ENCODE measurements at regions not wholly inside any gene's neighbourhood (a gene's known extent, or its start where the extent isn't known, plus 50 kb on each side); places are given as distances from the start of the nearest gene placed in this dataset.
"Not testable (repeated sequence)": the region's sequence is repeated elsewhere in the genome, so short reads cannot be mapped to it uniquely, and the experiment has no call there.

GRCh38 chr2:12879649-12880048 is 162.9 kb downstream of the TRIB2 start:
- DNase-seq (ENCODE audit: low read depth in 2 of 2), result no peak

DNA sequence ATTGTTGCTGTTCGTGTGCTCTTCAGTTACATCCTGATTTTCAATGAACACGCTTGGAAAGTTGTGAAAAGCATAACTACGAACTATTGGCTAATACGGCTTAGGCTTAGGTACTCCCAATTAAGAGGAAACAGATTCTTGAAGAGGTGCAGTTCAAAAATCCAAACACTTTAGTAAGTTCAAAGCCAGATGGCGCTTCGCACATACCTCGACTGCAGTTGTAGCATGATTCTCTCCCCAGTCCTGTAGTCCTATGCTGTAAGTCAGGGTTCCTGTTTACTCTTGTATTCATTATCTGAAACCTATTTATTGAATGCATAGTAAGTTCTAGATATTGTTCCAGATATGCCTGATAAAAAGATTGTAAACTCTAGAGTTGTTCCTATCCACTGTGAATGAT is 165.2 kb downstream of the TRIB2 start:
- no peak for DNase-seq (ENCODE audit: low read depth in 2 of 2)

- DNase-seq (ENCODE audit: low read depth in 2 of 2), result no peak
Measured at GRCh38 chr2:12882393-12882792, 165.7 kb downstream of the TRIB2 start.

DNA sequence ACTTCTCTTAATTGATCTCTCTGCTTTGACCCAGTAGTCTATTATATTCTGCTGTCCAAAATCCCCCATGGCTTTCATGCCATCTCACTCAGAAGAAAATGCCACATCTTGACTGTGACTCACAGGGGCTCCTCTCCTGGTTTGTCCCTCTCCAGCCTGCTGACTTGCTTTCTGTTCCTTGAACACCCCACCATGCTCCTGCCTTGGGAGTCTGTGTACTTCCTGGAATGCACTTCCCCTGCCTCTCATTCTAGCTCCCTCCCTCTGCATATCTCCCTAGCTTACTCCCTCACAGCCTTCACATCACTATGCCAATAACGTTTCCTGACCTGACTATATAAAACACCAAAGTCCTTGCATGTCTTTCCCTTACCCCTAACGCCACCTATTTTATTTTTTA is 167.2 kb downstream of the TRIB2 start:
- DNase-seq (ENCODE audit: low read depth in 2 of 2), result no peak

GRCh38 chr2:12884713-12885282 is 168.1 kb downstream of the TRIB2 start:
- no peak for DNase-seq (ENCODE audit: low read depth in 2 of 2)

DNA sequence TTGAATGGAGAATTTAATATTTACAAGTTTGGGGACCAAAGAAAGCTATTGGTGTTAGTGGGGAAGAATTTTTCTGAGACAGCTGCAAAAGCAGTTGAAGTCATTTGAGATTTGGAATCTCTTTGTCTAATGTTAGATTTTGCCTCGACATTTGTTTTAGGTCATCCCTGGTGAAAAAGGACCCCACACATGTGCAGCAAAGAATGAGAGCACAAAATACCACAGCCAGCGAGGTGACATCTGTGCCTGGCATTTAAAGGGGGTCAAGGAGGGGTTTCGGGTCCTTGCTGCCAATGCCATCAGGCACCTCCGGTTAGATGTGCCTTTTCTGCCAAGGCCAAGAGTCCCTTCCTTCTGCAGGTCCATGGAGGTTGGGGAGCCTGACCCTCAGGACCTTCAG is 173.3 kb downstream of the TRIB2 start:
- DNase-seq (ENCODE audit: low read depth in 2 of 2), result no peak

- DNase-seq (ENCODE audit: low read depth in 2 of 2), result no peak
Measured at GRCh38 chr2:12890481-12890991, 173.8 kb downstream of the TRIB2 start.

DNA sequence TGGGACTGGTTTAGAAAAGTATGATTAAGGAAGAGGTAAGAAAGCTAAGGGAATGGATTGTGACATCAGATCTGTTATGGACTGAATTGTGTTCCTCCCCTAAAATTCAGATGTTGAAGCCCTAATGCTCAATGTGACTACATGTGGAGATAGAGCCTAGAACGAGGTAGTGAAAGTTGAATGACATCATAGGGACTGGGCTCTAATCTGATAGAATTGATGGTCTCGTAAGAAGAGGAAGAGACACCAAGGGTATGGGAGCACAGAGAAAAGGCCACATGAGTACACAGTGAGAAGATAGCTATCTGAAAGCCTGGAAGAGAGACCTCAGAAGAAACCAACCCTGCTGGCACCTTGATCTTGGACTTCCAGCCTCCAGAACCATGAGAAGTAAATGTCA is 178.3 kb downstream of the TRIB2 start:
- no peak for DNase-seq (ENCODE audit: low read depth in 2 of 2)

DNA sequence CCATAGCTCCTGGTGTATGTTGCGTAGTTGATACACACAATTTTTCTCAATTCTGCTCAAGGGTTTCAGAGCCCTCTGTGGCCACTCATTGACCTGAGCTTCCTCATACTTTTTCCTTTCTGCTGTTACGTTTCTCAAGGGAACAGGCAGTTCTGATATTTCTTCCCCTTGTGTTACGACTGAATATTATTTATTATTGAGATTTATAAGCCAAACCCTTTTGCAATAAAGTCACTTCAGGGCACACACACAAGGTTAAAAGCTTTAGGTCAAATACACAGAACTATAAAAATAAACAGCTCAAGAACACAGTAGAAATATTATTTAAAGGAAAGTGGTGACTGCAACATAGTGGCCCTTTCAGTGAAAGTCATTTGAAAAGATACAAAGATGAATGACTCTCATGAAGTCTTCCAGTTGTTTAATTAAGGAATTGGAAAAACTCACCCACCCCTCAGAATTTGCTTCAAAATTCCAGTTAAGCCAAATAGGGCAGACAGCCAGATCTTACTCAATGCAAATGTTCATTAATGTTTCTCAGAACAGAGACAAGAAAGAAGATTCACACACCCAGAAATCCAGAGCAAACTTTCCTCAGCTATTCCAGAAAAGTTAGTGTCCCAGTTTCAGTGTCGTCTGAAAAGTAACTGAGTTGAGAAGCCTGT is 179.7 kb downstream of the TRIB2 start:
- no peak for DNase-seq (ENCODE audit: low read depth in 2 of 2)

GRCh38 chr2:12897181-12897580 is 180.4 kb downstream of the TRIB2 start:
- no peak for DNase-seq (ENCODE audit: low read depth in 2 of 2)

DNA sequence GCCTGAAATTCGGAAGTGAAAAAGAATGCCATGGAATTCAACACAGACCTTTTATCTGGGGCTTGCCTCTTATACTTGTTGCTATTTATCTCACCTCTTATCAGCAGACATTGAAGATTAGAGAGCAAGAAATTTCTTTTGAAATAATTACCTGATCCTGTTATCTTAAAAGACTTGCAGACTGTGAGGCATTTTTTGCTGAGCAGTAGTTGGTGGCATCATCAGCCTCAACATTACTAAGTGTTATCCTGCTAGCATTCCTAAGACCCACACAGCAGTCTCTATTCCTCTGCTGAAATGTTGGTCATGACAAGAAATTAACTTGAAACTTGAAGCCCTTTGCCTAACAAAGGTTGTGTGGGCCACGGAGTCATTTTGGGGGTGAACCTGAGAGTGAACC is 186.5 kb downstream of the TRIB2 start:
- DNase-seq (ENCODE audit: low read depth in 2 of 2), result no peak

DNA sequence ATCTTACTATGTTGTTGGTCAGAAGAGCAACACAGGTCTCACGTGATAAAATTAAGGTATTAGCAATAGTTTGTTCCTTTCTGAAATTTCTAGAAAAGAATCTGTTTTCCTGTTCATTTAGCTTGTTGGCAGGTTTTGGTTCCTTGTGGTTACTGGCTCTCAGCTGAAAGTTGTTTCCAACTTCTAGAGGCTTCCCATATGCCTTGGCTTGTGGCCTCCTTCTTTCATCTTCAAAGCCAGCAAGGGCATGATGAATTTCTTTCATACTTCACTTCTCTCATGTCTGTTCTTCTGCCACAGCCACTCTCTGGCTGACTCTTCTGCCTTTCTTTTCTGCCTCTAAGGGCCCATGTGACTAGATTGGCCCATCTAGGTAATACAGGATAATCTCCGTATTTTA is 193.7 kb downstream of the TRIB2 start:
- no peak for DNase-seq (ENCODE audit: low read depth in 2 of 2)

GRCh38 chr2:12915787-12916186 is 199.1 kb downstream of the TRIB2 start:
- DNase-seq (ENCODE audit: low read depth in 2 of 2), result no peak

GRCh38 chr2:12918138-12918834 is 201.6 kb downstream of the TRIB2 start:
- no peak for DNase-seq (ENCODE audit: low read depth in 2 of 2)

- no peak for DNase-seq (ENCODE audit: low read depth in 2 of 2)
Measured at GRCh38 chr2:12918835-12919445, 202.2 kb downstream of the TRIB2 start.

GRCh38 chr2:12921321-12921720 is 204.6 kb downstream of the TRIB2 start:
- DNase-seq (ENCODE audit: low read depth in 2 of 2), result no peak

DNA sequence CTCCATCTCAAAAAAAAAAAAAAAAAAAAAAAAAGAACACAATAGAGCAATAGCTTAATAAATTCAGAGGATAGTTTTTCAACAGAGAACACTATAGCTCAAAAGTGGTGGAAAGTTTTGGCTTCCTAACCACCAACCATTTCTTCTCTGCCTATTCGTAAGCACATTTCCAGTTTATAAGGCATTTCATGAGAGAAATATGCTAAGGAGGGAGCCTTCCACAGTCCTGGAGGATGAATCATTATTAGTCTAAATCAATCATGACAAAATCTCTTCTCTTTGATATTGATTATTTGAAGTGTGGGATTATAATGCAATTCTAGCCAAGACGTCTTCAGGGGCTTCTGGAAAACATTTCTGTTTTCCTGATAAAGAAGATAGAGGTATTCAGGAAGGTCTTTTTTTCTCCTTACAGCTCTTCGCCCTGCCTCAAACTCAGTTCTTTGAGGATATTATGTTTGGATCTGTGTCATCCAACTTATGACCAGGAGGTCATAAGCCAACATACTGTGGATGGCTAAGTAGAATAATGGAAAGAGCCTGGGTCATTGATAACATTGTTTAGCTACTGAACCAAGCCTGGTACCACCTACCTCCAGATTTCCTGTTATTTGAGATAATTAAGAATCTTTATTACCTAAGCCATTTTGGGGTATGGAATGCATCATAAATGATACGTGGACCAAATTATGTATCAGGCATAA is 207.3 kb downstream of the TRIB2 start:
- no peak for DNase-seq (ENCODE audit: low read depth in 2 of 2)

GRCh38 chr2:12926641-12927040 is 209.9 kb downstream of the TRIB2 start:
- not testable (repeated sequence) for DNase-seq (ENCODE audit: low read depth in 2 of 2)

DNA sequence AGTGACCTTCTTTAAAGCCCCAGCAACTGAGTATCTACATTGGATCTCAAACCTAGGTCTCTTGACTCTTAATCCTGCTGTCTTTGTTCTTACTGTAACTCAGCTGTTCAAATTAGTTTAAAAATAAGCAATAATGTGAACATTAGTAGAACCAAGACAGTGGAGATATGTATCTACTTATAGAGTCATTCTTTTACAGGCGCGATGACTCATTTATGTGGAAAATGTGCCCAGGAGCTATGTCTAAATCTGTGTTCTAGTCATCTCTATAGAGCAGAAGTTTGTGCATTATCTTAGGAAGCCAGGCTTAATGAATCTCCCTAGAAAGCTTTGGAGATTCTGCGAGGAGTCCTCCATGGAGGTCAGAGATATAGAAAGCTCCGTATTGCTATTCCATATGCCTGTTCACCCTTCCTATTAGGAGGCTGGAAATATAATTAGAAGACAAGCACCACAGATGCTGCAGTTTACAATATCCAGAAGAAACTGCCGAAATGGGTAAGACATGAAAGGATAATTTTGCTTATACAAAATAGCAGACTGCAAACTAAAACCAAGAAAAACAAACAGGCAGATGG is 211.6 kb downstream of the TRIB2 start:
- no peak for DNase-seq (ENCODE audit: low read depth in 2 of 2)

DNA sequence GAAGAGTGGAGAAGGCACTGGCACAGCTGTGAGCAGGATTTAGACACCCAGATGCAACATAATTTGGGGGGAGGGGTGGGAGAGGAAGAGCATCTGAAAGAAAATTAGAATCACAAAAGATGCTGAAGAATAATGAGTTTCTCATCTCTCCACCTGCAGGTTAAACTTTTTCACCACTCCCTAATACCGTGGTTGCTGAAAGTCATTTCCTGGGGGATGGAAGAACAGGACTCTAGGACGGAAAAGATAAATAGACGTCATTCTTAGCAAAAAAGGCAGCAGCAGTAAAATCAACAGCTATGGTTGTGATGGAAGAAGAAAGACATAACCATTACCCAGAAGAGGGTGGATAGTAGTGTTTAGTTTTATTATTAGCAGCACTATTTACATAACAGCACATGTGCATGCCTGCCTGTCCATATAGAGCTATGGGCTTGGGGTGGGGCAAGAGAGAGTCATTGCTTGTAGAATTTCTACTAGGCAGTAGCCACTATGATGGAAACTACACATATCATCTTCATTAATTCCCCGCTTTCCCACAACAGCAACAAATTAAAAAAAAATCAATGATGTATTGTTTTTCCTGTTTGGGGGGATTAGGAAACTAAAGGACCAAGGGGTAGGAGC is 212.2 kb downstream of the TRIB2 start:
- no peak for DNase-seq (ENCODE audit: low read depth in 2 of 2)

DNA sequence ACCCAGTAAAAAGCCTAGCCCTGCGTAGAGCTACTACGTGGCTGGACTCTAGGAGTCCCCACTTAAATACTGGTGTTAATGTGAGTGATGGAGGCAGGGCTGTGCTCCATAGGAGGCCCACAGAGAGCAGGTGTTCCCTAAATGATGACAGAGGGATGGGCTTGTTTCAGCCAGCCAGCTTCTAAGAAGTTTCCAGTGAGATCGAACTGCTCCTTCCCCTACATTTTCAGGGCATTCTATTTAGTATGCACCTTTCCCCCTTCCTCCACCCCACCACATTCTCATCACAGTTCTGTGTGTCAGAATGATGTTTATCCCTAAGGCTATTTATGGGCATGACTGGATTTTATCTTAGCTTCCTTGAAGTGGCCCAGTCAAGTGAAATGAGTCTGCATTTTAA is 213.0 kb downstream of the TRIB2 start:
- DNase-seq (ENCODE audit: low read depth in 2 of 2), result no peak

Data from activated CD8-positive, alpha-beta memory T cell treated with anti-CD3 and anti-CD28 coated beads for 4 hours (primary cell).